ENCODE measurements at regions not wholly inside any gene's neighbourhood (a gene's known extent, or its start where the extent isn't known, plus 50 kb on each side); places are given as distances from the start of the nearest gene placed in this dataset.
"Not testable (repeated sequence)": the region's sequence is repeated elsewhere in the genome, so short reads cannot be mapped to it uniquely, and the experiment has no call there.

GRCh38 chr4:131883181-131883580, 1265.9 kb upstream of the PCDH10 start:
- not testable (repeated sequence) for DNase-seq

DNA sequence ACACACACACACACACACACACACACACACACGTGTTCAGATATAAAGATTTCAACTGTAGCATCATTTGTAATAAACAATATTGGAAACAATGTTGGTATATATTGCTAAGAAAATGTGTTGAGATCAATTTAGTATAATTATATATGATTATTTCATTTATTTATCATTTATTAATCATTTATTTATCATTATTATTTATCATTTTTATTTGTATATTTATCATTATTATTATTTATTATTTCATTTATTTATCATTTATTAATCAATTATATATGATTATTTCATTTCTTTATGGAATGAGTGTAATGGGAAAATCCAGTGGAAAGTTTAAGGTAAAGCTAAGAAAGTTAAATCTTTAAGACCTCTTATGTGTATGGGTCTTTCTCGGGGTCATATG, 1223.4 kb upstream of the PCDH10 start:
- DNase-seq = not testable (repeated sequence)

GRCh38 chr4:131967646-131968045, 1181.4 kb upstream of the PCDH10 start:
- DNase-seq = not testable (repeated sequence)

- DNase-seq = peak in 1 of 2 experiments; percentile 4
Measured at GRCh38 chr4:131974730-131975129, 1174.4 kb upstream of the PCDH10 start.

- DNase-seq = peak in 1 of 2 experiments; percentile 59
Measured at GRCh38 chr4:131975276-131976132, 1173.6 kb upstream of the PCDH10 start.

- DNase-seq = peak; percentile 52 to 69
Measured at GRCh38 chr4:131976133-131977002, 1172.7 kb upstream of the PCDH10 start.

- DNase-seq = no peak
Measured at GRCh38 chr4:131978120-131978519, 1171.0 kb upstream of the PCDH10 start.

- no peak for DNase-seq
Measured at GRCh38 chr4:131989576-131989975, 1159.5 kb upstream of the PCDH10 start.

GRCh38 chr4:132001542-132001941, 1147.6 kb upstream of the PCDH10 start:
- DNase-seq = no peak

- no peak for DNase-seq
Measured at GRCh38 chr4:132003593-132003992, 1145.5 kb upstream of the PCDH10 start.

GRCh38 chr4:132015321-132015720, 1133.8 kb upstream of the PCDH10 start:
- DNase-seq = no peak

DNA sequence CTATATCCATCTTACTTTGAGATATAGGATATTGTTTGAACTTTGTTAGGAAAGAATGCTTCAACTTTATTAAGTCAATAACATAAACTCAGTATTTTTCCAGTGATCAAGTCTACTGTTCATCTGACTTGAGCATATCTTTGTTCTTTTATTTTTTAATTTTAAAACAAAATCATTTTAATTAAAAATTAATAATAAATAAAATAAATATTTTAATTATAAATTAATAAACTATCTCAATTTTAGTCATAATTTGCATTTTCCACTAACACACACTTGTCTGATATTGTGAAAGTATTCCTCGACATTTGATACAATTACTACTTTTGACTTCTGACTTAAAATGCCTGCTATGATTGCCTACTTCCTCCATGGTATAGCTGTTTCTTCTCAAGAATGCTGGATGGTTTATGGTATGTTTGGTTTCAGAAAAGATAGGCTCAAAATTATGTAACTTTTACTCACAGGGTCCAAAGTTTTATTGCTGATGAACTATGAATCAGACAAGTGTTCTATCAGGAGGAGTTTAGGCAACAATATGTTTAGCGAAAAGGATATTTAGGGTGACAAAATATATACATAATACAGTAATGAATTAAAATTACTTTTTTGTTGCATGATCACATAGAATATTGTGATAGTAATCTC, 1132.3 kb upstream of the PCDH10 start:
- DNase-seq = no peak

- peak; percentile 73 to 89 for DNase-seq
Measured at GRCh38 chr4:132026166-132026565, 1122.9 kb upstream of the PCDH10 start.

DNA sequence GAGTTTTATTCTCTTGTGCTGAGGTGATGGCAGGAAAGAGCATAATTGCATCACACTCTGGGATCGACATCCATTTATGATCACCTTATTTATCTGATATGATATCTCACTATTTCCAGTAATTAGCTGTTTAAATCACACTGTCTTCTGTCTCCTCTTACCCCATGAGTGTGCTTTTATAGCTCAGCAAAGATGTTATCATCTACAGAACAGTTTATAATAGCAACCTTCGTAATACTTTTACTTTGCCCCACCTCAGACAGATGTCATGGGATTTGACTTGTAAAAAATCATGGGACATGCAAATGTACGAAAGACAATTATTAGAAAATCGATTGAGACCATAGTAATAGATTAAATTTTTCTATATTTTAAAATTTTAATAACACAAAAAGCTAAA, 1122.3 kb upstream of the PCDH10 start:
- DNase-seq = peak in 1 of 2 experiments; percentile 12

GRCh38 chr4:132056496-132056895, 1092.6 kb upstream of the PCDH10 start:
- no peak for DNase-seq

- DNase-seq = no peak
Measured at GRCh38 chr4:132059227-132059626, 1089.9 kb upstream of the PCDH10 start.

DNA sequence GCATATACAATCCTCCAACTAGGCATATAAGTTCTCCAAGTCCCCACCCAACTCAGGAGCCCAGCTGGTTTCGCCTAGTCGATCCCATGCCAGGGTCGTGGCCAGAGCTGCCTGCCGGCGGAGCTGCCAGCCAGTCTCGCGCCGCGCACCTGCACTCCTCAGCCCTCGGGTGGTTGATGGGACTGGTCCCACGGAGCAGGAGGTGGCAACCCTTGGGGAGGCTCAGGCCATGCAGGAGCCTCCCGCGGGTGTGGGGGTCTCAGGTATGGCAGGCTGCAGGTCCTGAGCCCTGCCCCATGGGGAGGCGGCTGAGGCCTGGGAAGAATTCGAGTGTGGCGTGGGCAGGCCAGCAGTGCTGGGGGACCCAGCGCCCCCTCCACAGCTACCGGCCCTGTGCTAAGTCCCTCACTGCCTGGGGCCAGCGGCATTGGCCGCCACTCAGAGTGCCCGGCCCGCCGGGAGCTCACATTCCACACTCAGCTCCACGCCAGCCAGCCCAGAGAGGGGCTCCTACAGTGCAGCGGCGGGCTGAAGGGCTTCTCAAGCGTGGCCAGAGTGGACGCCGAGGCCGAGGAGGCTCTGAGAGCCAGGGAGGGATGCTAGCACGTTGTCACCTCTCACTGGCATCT, 1086.4 kb upstream of the PCDH10 start:
- DNase-seq = no peak

DNA sequence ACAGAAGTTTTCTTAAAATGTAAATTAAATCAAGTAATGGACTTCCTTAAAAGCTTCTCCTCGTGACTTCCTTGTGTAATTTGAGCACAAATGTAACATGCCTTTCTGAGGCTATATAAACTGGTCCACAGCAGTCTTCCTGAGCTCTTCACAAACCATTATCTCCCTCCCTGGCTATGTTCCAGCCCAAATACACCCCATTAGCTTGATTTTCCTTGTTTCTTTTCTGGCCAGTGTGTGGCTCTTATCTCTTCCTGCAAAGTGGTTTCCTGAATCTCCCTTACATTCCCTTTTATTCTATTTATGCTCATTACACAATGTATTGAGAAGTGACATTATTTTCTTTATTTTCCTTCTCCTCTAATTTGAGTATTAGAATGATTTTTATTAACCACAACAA, 1085.3 kb upstream of the PCDH10 start:
- DNase-seq = no peak

GRCh38 chr4:132065940-132066495, 1083.1 kb upstream of the PCDH10 start:
- no peak for DNase-seq

GRCh38 chr4:132071815-132072214, 1077.3 kb upstream of the PCDH10 start:
- no peak for DNase-seq

DNA sequence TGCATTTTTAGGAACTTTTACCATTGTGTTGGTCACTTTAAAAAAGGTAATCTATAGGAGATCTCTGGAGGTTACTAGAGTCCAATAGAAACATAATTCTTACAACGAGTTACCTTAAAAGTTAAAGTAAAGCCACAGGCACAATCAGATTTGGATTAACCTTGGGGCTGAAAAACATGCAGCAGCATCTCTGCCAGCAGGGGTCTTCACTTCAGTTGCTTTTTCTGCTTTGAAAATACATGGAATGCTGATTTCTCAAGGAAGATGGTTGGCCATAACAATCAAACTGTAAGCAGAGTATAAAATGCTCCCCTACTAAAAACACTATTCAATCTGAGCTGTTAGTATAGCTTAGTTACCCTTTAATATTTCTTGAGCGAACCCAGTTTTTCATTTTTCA, 1072.3 kb upstream of the PCDH10 start:
- DNase-seq = no peak

GRCh38 chr4:132085105-132085504, 1064.0 kb upstream of the PCDH10 start:
- DNase-seq = no peak
